ENCODE measurements at regions not wholly inside any gene's neighbourhood (a gene's known extent, or its start where the extent isn't known, plus 50 kb on each side); places are given as distances from the start of the nearest gene placed in this dataset.

- TF ChIP-seq, protein P1, sequence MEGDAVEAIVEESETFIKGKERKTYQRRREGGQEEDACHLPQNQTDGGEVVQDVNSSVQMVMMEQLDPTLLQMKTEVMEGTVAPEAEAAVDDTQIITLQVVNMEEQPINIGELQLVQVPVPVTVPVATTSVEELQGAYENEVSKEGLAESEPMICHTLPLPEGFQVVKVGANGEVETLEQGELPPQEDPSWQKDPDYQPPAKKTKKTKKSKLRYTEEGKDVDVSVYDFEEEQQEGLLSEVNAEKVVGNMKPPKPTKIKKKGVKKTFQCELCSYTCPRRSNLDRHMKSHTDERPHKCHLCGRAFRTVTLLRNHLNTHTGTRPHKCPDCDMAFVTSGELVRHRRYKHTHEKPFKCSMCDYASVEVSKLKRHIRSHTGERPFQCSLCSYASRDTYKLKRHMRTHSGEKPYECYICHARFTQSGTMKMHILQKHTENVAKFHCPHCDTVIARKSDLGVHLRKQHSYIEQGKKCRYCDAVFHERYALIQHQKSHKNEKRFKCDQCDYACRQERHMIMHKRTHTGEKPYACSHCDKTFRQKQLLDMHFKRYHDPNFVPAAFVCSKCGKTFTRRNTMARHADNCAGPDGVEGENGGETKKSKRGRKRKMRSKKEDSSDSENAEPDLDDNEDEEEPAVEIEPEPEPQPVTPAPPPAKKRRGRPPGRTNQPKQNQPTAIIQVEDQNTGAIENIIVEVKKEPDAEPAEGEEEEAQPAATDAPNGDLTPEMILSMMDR (IDR thresholded peaks at IDR 0.05), result no peak
- no peak for TF ChIP-seq TEAD4 (IDR thresholded peaks at IDR 0.05; ENCODE audit: borderline replicate concordance, insufficient read depth)
- no peak for TF ChIP-seq YY1 (IDR thresholded peaks at IDR 0.05; ENCODE audit: low read depth)
These were observed 98.3 kb downstream of the SOX4 start for GRCh38 chr6:21691685-21692346.
